Lower leg skin (tissue), 3 donors: ENCODE measurements at regions not wholly inside any gene's neighbourhood (a gene's known extent, or its start where the extent isn't known, plus 50 kb on each side); places are given as distances from the start of the nearest gene placed in this dataset.

Experiments
- CTCF ChIP-seq, 3 donors: fragments of 450-650 bp; IDR thresholded peaks; one replicate each; pipeline ENCODE4 v1.5.1; 2016; ENCODE audit warnings: antibody characterized with exemption in 3 of 3, mild to moderate bottlenecking in 3 of 3, moderate library complexity in 2 of 3
- POLR2A ChIP-seq, 2 donors: fragments of 450-650 bp; IDR thresholded peaks; one replicate each; pipeline ENCODE4 v1.6.1; 2016 to 2017; ENCODE audit warnings: antibody characterized with exemption in 2 of 2, mild to moderate bottlenecking in 1 of 2, moderate library complexity in 1 of 2

DNA sequence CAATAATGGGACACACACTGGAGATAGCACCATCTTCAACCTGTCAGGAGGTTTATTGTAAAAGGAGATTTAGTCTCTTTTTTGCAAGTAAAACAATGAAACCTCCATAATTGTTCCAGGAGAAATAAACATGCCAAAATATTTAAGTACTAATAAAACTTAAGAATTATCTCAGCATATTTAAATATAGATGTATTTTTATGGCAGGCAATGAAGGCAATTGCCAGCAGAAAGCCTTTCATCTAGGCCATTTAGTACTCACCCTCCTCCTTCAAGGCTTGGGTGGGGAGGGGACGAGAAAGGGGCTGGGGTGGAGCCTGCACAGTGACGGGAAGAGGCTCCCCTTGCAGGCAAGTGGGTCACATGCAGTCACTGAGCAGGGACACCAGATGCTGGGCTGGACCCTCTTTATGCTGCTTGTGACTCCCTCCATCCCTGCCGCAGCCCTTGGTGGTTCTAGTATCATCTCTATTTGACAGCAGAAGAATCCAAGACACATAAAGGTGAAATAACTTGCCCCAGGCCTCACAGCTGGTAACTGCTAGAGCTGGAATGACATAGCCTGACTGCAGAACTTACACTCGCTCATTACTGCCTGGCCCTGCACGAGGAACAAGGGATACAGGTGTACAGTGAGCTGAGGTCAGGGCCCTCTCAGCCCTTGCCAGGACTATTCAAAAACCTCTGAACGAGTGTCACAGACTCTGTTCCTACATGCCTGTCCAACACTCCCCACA is 449.5 kb upstream of the ZMIZ1 start:
- TF ChIP-seq CTCF (IDR thresholded peaks at IDR 0.05): no peak
- no peak for TF ChIP-seq POLR2A (IDR thresholded peaks at IDR 0.05)
